Right ventricle myocardium inferior (tissue), 1 donor: ENCODE measurements at regions not wholly inside any gene's neighbourhood (a gene's known extent, or its start where the extent isn't known, plus 50 kb on each side); places are given as distances from the start of the nearest gene placed in this dataset.

Experiments used
- ATAC-seq: fragments of 200-7000 bp; cut with Tn5 transposase; one replicate; pipeline ENCODE4 v1.9.1; 2020; ENCODE audit warnings: mild to moderate bottlenecking, moderate library complexity
- DNase-seq: peaks from one replicate; pipeline ENCODE4 v3.0.0; 2021; ENCODE audit errors: missing footprints
- intact Hi-C: fragments of 100-400 bp; cut with DNase I; formaldehyde crosslinking; loops from one replicate; pipeline ENCODE4 v1.11.0; 2022
- donor health status: DM: no; HTN: yes; CAD: no; lungs with severe emphysema.

DNA sequence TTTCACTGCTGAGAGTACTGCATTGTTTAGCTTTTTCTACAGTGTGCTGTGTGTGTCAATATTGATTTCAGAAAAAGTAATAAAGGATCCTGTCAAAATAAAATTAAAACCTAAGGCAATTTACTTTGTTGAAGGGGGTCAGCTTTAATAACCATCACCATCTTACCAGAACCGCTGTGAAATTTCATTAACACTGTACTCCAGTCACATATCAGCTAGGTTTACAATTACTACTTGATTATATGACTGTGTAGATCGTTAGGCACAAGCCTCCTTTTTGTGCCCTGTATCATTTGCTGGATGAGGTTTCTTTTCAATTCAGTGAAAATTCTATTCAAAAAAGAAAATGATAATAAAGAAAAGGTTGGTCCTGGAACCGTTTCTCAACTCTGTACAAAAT, 917.2 kb downstream of the CENPC start:
- DNase-seq (no peak), ATAC-seq (no peak)
- intact Hi-C loops = no loop called here

DNA sequence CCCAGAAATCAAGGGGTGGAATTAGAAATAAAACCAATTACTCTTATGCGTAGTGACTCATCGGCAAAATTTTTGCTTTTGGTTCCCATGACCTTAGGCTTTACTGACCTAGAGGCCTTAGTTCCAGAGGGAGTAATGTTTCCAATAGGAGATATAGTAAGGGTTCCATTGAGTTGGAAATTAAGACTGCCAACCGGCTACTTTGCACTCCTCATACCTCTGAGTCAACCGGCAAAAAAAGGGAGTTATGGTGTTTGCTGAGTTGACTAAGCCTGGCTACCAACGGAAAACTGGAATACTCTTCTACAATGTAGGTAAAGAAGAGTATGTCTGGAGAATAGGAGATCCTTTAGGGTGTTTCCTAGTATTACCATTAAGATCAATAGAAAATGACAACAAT, 919.8 kb downstream of the CENPC start:
- intact Hi-C loops = no loop called here
- no peak for ATAC-seq
- no peak for DNase-seq

DNA sequence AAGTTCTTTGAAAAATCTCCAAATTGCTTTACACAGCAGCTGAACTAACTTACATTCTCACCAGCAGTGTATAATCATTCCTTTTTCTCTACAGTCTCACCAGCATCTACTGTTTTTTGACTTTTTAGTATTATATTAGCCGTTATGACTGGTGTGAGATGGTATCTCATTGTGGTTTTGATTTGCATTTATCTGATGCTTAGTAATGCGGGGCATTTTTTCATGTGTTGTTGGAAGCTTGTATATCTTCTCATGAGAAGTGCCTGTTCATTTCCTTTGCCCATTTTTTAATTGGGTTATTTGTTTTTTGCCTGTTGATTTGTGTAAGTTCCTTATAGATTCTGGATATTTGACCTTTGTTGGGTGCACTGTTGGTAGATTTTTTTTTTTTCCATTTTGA, 931.7 kb downstream of the CENPC start:
- ATAC-seq (no peak), DNase-seq (no peak)
- intact Hi-C loops = no loop called here

DNA sequence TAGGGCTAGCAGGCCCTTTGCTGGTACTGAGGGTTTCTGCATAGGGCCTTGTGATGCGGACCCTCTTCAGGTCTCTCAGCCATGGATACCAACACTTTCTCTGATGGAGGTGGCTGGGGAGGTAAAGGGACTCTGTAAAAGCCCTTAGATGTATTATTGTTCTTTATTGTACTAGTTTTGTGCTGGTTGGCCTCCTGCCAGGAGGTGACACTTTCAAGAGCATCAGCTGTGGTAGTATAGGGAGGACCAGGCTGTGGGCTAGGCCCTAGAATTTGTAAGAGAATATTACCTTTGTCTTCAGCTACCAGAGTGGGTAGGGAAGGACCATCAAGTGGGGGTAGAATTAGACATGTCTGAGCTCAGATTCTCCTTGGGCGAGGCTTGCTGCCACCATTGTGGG, 936.3 kb downstream of the CENPC start:
- ATAC-seq = no peak
- no peak for DNase-seq
- intact Hi-C loops = no loop called here

DNA sequence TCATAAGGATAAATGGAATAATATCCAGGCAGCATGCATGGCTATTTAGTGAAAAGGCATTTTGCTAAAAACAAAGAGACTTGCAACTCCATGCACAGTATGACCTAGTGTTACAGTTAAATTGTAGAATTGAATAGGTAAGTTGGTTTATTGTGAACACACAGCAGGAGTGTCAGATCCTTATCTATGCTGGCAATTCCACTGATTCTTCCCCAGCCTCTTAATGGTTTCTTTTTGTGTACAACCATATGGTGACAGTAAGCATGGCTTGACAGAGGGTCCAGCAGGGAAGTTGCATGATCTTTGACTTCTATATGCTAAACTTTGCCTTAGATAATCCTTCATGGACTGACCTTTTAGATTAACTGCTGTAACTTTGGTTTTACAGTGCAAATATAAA, 936.6 kb upstream of the EPHA5 start:
- intact Hi-C loops = no loop called here
- no peak for DNase-seq
- no peak for ATAC-seq

DNA sequence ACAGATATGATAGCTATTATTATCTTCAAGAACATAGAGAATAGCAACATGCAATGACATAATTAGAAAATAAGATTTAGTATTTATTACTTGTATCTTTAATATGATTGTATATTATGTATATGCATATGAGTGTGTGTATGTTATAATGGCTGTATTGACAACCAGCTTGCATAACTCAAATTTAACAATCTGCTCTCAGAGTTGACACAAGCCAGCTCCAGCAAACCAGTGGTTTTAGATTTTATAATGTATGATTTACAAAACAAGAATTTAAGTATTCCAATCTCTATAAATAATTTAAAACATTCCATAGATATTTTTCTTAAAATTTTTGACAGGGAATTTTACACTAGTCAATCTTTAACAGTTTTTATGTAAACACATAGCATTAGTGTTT, 935.9 kb upstream of the EPHA5 start:
- intact Hi-C loops = no loop called here

DNA sequence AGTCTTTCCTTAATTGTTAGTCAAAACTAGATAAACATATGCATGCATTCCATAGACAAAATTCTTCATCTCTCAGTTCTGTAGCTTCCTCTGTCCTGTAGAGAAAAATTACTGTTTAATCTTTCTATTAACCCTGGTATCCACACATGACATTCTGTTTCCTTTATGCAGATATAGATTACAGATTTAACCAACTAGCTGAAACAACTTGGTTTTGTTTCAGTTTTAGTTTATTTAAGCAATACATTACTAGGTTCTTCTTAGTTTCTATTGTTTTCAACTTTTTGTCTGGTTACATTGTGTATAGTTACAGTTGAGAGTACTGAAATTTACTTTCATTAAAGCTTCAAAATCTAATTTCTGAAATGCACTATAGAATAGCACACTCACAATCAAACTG, 933.9 kb upstream of the EPHA5 start:
- DNase-seq (no peak), ATAC-seq (no peak)
- intact Hi-C loops = no loop called here

More for the DNA sequence above, 935.9 kb upstream of the EPHA5 start:
- no peak for ATAC-seq
- DNase-seq = no peak

DNA sequence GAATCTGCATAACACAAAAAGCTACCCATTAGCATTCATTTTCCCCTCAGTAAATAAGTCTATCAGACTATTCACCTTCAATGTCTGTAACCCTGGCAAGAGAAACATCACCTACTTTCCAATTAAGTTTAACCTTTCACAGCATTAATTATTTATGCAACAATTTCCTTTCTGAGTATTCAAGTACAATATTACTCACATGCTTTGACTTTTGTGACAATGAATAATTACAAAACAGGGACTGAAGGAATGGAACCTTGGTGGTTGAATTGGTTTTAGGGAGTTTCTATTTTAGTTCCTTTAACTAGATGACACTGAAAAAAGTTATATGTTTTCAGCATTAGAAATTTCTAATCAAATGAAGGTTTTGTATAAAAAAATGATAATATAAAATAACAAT, 932.3 kb upstream of the EPHA5 start:
- ATAC-seq = no peak
- no peak for DNase-seq
- intact Hi-C loops = no loop called here

DNA sequence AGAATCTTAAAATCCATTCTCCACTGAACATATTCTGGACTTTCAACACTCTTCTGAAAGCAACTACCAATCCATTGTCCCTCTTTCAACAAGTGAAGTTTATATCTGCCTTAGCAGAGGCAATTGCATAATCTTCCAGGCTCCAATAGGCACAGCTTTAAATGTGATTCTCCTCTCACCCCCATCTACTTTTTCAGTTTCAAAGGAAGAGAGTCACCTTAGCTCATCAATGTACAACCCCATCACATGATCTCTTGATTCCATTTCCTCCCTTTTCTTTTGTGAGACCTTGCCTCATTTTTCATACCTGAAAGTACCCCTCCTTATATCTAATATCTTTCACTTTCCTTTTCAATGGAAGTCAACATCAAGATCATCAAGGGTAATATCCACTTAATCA, 921.7 kb upstream of the EPHA5 start:
- intact Hi-C loops = no loop called here
- ATAC-seq (no peak), DNase-seq (no peak)

DNA sequence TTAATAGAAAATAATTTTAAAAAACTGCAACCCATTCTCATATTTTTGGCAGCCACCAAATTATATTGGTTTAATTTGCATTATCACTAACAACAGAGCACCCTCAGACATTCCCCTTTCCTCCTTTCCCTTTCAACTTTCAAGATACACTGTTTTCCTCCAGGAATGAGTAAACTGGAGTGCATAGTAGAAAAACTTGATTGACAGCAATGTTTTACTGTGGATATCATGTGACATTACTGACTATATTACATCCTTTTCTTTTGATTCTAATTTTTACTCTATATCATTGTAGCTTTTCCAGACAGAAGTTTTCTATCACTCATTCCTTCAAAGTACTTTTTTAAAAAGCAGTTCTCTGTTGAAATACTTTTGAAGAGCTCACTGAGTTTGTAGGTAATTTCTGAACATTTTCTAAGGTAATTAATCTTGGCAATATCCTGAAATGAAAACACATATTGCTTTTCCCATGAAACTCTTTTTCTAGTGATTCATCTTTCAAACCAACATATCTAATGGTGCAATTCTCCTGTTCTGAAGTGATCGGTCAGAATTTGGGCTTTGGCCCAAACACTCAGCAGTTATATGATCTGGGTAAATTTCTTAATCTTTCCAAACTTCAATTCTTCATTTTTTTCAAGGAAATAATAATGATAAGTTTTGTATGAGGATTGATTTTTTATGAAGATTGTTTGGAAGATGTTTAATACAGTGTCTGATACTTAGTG, 920.4 kb upstream of the EPHA5 start:
- intact Hi-C loops = no loop called here
- no peak for DNase-seq
- no peak for ATAC-seq

DNA sequence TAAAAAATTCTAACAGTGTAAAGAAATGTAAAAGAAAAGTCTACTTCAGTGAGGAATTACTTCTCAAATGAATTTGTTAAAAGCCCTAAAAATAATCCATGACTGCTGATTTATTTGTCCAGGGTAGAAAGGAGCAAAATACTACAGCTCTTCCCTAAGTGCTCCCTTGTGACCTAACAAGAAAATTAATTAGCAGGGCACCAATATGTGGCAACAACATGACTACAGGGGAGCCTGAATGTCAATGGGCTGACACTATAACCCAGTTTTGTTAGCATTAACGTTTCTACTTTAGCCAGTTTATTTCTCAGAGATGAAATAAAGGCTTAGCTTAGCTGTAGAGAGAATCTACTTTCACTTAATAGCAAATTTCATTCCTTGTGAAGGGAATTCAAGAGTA, 918.9 kb upstream of the EPHA5 start:
- ATAC-seq = no peak
- intact Hi-C loops = no loop called here
- no peak for DNase-seq

DNA sequence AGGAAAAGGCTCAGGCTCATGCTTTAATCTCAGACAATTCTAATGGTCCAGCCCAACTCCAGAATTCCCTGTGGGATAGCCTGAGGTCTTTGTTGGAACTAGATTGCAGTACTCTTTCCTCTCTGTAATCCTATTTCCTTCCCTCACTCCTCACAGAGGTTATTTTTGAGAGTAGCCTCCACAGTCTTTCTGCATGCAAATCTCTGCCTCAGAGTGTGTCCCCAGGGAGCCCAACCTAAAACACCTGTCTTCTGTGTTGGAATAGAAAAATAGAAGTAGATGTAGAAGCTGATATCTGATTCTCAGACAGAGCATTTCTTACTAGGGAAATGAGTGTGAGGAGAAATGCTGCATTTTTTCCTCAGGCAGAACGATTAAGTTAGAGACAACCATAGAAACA, 915.5 kb upstream of the EPHA5 start:
- DNase-seq = no peak
- intact Hi-C loops = no loop called here
- no peak for ATAC-seq

DNA sequence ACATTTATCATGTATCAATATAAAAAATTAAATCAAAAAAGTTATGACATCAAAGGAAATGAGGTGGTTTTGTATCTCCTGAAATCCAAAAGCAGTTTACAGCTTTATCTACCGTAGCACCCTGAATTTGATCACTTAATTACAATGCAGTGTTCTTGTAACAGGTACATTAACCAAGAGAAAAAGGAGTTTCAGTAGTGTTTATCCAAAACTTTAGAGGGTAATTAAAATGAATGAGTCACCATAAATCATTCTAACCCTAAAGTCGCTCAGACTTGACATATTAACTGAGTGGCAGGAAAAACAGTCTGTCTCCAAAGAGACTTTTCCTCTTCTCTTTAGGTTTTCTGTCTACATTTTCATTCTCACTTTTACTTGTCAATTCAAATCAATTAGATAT, 907.6 kb upstream of the EPHA5 start:
- no peak for ATAC-seq
- DNase-seq = no peak
- intact Hi-C loops = no loop called here

DNA sequence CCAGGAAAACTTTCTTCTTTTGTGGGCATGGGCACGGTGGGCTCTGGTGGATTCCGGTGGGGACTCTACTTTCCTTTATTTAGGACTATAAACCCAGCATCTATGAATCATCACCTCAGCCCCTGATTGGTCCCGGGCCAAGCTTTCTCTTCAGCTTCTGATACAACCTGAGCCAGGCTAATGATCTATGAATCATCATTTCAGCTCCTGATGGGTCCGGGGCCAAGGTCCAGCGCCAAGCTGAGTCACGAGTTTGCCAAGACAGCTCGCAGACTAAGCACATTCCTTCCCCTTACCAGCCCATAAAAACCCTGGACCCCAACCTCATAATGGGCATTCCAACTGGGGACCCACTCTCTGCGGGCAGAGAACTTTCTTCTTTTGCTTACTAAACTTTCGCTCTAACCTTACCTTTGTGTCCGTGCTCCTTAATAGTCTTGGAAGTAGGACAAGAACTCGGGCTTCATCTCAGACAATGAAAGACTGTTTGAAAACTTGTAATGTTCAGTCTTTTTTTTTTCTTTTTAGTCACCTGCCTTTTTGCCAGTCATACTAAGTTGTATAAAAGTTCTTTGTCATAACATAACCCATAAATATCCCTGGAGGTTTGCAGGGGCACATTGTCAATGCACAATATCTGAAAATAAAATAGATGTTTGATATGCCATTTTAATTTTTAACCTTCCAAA, 904.9 kb upstream of the EPHA5 start:
- no peak for ATAC-seq
- intact Hi-C loops = no loop called here
- no peak for DNase-seq

DNA sequence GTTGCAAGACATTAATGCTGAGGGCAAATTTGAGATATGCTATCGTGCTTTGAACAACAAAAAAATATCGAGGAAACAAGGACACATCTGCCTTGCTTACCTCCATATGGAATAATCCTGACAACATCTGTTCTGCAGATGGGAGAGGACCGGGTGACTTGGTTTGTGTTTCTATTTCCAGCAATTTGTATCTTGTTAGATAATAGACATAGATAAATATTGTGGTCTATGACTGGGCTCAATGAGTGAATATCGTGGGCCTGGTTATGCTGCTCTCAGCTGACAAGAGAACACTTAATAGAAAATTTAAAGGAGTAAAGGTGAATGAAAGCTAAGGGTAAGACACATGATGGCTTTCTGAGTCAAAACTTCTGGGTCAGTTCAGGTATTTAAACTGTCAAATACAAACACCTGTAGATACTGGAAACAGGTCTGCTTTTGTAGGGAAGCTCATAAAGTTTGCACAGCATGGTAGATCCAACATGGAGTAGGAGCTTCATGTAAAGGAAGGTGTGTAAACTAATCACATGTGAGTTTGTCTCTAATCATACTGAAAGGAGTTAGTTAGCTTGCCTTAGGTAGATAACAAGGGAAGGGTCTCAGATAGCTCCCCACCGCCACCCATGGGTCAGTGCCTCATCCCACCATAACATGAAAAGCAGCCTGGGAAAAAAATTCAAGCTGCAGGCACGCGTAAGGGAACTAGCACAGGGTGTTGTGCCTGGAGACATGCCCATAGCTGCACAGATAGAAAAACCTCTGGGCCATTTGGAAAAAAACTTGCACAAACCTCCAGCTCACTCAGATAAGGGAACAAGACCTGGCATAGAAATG, 904.1 kb upstream of the EPHA5 start:
- ATAC-seq (no peak), DNase-seq (no peak)
- intact Hi-C loops = no loop called here

DNA sequence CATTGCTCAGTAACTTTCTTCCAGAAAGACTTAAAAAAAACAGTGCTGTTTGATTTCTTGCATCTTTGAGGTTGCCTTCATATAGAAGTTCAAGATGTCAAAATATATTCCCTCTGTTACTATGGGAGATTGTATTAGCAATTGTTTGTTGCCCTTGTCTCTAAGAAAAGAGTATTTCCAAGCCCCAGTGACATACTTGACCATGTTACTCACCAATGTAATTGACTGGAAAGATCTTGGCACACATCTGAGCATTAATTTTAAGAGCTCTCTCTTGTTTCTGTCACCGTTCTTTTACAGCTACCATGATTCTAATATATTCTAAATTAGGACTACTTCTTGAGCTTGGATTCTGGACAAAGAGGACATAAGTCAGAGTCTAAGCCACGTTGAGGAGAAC, 902.7 kb upstream of the EPHA5 start:
- no peak for DNase-seq

DNA sequence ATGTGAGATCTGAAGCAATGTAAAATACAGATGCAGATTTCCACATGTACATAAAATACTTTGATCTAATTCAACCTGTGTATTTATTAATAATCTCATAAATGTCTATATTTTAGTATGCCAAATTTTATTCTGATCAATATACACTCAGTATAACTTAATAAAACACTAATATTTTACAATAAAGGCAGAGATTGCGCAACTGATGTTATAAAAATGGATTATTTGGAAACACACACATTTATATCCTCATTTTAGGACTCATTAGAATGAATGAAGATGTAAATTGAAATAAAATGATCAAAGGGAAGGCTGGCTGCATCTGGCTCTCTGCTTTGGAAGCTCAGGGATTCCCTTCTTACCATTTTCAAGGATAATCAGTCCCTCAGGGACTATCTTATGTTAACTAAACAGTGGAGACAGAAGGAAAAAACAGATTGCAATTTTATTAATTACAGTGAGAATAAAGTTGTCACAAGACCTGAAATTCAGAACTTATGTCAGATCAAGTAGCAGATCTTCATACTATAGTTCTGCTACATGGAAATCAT, 900.9 kb upstream of the EPHA5 start:
- ATAC-seq = no peak
- intact Hi-C loops = no loop called here
- no peak for DNase-seq

More for the DNA sequence above, 902.7 kb upstream of the EPHA5 start:
- ATAC-seq = no peak
- intact Hi-C loops = no loop called here

DNA sequence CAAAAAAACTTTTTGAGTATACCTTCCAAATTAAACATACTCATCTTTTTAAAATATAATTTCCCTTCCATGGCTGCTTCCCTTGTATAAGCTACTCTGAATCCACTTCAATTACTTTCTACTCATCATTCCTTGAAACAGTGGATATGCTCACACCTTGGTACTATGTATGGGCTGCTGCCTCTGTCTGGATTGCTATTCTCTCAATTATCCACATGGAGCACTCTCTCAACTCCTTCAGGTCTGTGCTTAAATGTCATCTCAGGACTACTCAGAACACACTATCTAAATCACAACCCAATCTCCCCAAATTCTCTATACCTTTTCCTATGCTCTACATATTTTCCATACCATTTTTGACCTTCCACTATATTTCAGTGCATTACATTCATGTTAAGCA, 898.9 kb upstream of the EPHA5 start:
- intact Hi-C loops = no loop called here
- DNase-seq (no peak), ATAC-seq (no peak)

DNA sequence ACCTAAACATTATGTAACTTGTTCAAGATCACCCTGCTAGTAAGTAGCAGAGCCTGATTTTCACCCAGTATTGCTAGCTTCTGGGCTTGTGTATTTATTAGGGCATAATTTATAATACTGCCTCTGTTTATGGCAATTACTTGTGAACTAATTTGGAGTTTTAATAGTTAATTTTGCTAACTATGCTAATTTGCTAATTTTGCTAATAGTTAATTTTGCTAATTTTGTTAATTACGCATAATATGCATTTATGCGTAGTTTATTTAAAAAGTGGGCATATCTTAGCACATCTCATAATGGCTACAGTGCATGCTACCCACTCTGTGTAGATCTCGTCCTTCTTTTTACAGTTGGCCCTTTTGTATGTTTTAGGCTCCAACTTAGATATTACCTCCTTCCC, 898.1 kb upstream of the EPHA5 start:
- DNase-seq (no peak), ATAC-seq (no peak)
- intact Hi-C loops = no loop called here

DNA sequence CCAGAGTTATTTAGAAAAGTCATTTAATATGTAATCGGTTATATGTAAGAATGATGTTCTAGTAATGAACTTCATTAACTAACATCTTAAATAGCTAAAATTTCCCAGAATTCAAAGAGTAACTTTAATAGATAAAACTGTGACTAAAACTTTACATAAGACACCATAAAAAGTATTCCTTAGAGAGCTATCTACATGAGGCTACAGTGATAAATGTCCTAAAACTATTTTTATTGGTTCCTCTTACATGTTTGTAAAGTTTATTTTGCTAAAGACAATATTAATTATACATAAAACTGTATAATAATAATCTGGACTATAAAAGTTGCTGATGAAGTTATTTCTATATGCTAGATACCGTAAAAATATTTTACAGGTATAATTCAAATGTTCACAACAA, 897.7 kb upstream of the EPHA5 start:
- intact Hi-C loops = no loop called here
- DNase-seq (no peak), ATAC-seq (no peak)
